ENCODE measurements at regions not wholly inside any gene's neighbourhood (a gene's known extent, or its start where the extent isn't known, plus 50 kb on each side); places are given as distances from the start of the nearest gene placed in this dataset.

- CTCF ChIA-PET, result no interaction called here
- H3K9me3 ChIP-seq (ENCODE audit: control insufficient read depth, insufficient read depth, low read length), result peaks cover 6% of the 10 kb centered on the region
- H3K4me3 ChIP-seq (ENCODE audit: low read depth, low read length), result no peak overlapping the region
- H3K27ac ChIP-seq (ENCODE audit: low read depth, low read length), result no peak overlapping the region
- H3K27me3 ChIP-seq (ENCODE audit: control insufficient read depth, insufficient read depth, low read length), result no peaks in the 10 kb centered on the region
- POLR2A ChIA-PET, result no interaction called here
- no peak for DNase-seq (ENCODE audit: low read depth, low spot score)
- TF ChIP-seq CTCF (IDR thresholded peaks at IDR 0.05; ENCODE audit: low read depth, low read length), result no peak
Measured at GRCh38 chr12:126430921-126431320, 1365.7 kb downstream of the AACS start.

- H3K27ac ChIP-seq (ENCODE audit: low read depth, low read length), result no peak overlapping the region
- ChIA-PET POLR2A (no interaction called here), CTCF (no interaction called here)
- no peak overlapping the region for H3K4me3 ChIP-seq (ENCODE audit: low read depth, low read length)
- TF ChIP-seq CTCF (IDR thresholded peaks at IDR 0.05; ENCODE audit: low read depth, low read length), result no peak
- DNase-seq (ENCODE audit: low read depth, low spot score), result no peak
- H3K9me3 ChIP-seq (ENCODE audit: control insufficient read depth, insufficient read depth, low read length), result peaks cover 7% of the 10 kb centered on the region; the same call in 1 of the 2 replicates
- no peaks in the 10 kb centered on the region for H3K27me3 ChIP-seq (ENCODE audit: control insufficient read depth, insufficient read depth, low read length)
Measured at GRCh38 chr12:126431767-126432166, 1366.5 kb downstream of the AACS start.

- POLR2A ChIA-PET, result no interaction called here
- DNase-seq (ENCODE audit: low read depth, low spot score), result no peak
- Histone ChIP-seq H3K27ac (ENCODE audit: low read depth, low read length) (no peak overlapping the region), H3K4me3 (ENCODE audit: low read depth, low read length) (no peak overlapping the region), H3K27me3 (ENCODE audit: control insufficient read depth, insufficient read depth, low read length) (no peaks in the 10 kb centered on the region), H3K9me3 (ENCODE audit: control insufficient read depth, insufficient read depth, low read length) (peaks cover 9% of the 10 kb centered on the region; the same call in 1 of the 2 replicates)
- CTCF ChIA-PET, result no interaction called here
- TF ChIP-seq CTCF (IDR thresholded peaks at IDR 0.05; ENCODE audit: low read depth, low read length), result no peak
Measured at GRCh38 chr12:126432780-126433179, 1367.5 kb downstream of the AACS start.

GRCh38 chr12:126434412-126434985 is 1369.3 kb downstream of the AACS start:
- H3K9me3 ChIP-seq (ENCODE audit: control insufficient read depth, insufficient read depth, low read length), result peaks cover 6% of the 10 kb centered on the region; the same call in 1 of the 2 replicates
- CTCF ChIA-PET, result no interaction called here
- no peak for TF ChIP-seq CTCF (IDR thresholded peaks at IDR 0.05; ENCODE audit: low read depth, low read length)

GRCh38 chr12:126436041-126436440 is 1370.8 kb downstream of the AACS start:
- peaks cover 9% of the 10 kb centered on the region; the same call in 1 of the 2 replicates for H3K9me3 ChIP-seq (ENCODE audit: control insufficient read depth, insufficient read depth, low read length)
- H3K27ac ChIP-seq (ENCODE audit: low read depth, low read length), result no peak overlapping the region
- no peak overlapping the region for H3K4me3 ChIP-seq (ENCODE audit: low read depth, low read length)
- ChIA-PET POLR2A (no interaction called here), CTCF (no interaction called here)
- no peak for TF ChIP-seq CTCF (IDR thresholded peaks at IDR 0.05; ENCODE audit: low read depth, low read length)
- no peaks in the 10 kb centered on the region for H3K27me3 ChIP-seq (ENCODE audit: control insufficient read depth, insufficient read depth, low read length)
- DNase-seq (ENCODE audit: low read depth, low spot score), result no peak

More at GRCh38 chr12:126434412-126434985, 1369.3 kb downstream of the AACS start:
- Histone ChIP-seq H3K27me3 (ENCODE audit: control insufficient read depth, insufficient read depth, low read length) (no peaks in the 10 kb centered on the region), H3K27ac (ENCODE audit: low read depth, low read length) (no peak overlapping the region), H3K4me3 (ENCODE audit: low read depth, low read length) (no peak overlapping the region)
- POLR2A ChIA-PET, result no interaction called here
- no peak for DNase-seq (ENCODE audit: low read depth, low spot score)
